C4-2B (cell line): ENCODE measurements at regions not wholly inside any gene's neighbourhood (a gene's known extent, or its start where the extent isn't known, plus 50 kb on each side); places are given as distances from the start of the nearest gene placed in this dataset.

Experiments
- H3K27ac ChIP-seq: fragments of 450-650 bp; 2 replicates; pipeline ENCODE4 v1.5.1; 2017
- ZFX ChIP-seq: fragments of 450-650 bp; IDR thresholded peaks from 2 replicates; pipeline ENCODE4 v1.6.1; 2017
- TF ChIP-seq, protein P1 (sequence below): fragments of 450-650 bp; conservative IDR thresholded peaks from 2 replicates; pipeline ENCODE4 v1.5.1; 2017; ENCODE audit warnings: mild to moderate bottlenecking

DNA sequence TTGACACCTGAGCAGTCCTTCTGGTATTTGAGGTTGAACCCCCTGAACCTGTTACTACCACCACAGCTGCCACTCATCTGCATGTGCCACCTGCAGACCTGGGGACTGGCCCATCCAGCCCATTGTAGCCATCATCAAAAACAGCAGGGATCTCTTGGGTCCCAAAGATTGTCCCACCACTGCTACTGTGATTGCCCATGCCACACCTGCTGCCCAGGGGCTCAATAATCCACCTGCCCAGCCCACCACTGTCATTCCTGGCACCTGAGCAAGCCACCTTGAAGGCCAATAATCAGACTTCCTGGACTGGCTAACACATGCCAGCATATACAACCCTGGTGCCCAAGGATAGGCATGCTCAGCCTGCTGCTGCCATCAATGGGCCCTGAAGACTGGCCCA lies 327.6 kb downstream of the CYRIA start:
- TF ChIP-seq ZFX = no peak
- TF ChIP-seq, protein P1, sequence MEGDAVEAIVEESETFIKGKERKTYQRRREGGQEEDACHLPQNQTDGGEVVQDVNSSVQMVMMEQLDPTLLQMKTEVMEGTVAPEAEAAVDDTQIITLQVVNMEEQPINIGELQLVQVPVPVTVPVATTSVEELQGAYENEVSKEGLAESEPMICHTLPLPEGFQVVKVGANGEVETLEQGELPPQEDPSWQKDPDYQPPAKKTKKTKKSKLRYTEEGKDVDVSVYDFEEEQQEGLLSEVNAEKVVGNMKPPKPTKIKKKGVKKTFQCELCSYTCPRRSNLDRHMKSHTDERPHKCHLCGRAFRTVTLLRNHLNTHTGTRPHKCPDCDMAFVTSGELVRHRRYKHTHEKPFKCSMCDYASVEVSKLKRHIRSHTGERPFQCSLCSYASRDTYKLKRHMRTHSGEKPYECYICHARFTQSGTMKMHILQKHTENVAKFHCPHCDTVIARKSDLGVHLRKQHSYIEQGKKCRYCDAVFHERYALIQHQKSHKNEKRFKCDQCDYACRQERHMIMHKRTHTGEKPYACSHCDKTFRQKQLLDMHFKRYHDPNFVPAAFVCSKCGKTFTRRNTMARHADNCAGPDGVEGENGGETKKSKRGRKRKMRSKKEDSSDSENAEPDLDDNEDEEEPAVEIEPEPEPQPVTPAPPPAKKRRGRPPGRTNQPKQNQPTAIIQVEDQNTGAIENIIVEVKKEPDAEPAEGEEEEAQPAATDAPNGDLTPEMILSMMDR = no peak
- no peak overlapping the region for H3K27ac ChIP-seq

DNA sequence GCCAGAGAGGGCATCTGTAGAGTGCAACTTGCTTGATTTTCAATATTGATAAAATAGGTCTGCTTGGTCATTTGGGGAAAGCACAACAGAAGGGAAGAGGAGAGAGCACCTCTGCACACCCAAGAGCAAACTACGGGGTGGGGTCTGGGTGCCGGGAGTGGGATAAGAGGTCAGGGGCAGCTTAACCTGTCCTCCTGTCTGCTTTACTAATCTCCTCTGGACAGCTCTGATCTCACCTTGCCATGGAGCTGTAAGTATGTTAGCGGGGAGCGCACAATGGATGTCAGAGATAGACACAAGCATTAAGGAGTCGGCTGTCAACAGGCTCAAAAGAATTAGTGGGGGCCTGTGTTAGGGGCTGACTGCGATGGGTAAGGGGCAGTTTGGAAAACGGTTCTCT lies 328.7 kb downstream of the CYRIA start:
- no peak overlapping the region for H3K27ac ChIP-seq
- no peak for TF ChIP-seq ZFX
- TF ChIP-seq, protein P1 = no peak

DNA sequence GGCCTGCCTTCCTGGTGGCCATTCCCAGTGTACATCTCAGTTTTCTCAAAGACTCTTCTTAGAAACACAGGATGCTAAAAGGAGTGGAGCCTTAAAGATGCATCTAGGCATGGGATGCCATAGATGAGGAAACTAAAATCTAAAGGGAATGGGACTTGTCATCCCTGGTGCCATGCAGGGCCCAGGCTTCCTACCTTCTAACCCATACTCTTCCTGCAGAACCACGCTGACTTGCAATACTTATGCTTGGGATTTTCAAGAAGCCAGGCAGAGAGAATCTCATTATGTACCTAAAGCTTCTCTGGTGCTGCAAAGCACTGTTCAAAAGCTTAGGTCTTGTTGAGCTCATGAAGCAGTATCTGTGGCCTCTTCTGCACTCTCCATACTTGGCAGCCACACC lies 329.1 kb downstream of the CYRIA start:
- H3K27ac ChIP-seq = no peak overlapping the region
- TF ChIP-seq, protein P1 = no peak
- TF ChIP-seq ZFX = no peak

DNA sequence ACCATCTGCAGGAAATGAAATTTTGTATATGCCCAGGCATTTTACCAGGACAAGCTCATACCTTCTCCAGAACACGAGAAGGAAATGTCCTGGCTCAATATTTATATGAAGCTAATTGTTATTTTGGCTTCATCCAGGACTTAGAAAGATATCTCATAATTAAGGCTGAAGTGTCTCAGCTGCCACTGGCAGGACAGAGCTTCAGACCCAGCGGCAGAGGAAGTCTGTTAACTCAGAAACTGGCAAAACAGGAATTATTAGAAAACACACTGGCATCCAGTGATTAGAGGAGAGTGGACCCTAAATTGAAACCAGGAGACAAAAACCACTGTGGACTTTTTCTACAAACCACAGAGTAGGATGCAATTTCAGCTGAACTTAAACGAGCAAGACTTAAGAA lies 329.7 kb downstream of the CYRIA start:
- no peak overlapping the region for H3K27ac ChIP-seq
- TF ChIP-seq, protein P1 = no peak
- no peak for TF ChIP-seq ZFX

DNA sequence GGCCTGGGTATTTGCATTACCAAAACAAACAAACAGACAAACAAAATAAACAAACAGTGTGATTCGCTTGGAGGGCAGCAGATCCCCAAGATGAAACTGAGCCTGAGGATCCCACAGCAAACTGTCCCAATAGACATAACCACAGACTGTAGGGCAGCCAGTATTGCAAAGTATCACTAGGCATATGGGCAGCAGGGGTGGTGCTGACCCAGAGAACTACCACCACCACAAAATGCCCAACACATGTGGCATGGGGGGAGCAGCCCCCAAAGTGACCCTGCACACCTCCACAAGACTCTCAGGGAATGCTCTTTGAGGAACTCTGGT lies 330.1 kb downstream of the CYRIA start:
- no peak overlapping the region for H3K27ac ChIP-seq

DNA sequence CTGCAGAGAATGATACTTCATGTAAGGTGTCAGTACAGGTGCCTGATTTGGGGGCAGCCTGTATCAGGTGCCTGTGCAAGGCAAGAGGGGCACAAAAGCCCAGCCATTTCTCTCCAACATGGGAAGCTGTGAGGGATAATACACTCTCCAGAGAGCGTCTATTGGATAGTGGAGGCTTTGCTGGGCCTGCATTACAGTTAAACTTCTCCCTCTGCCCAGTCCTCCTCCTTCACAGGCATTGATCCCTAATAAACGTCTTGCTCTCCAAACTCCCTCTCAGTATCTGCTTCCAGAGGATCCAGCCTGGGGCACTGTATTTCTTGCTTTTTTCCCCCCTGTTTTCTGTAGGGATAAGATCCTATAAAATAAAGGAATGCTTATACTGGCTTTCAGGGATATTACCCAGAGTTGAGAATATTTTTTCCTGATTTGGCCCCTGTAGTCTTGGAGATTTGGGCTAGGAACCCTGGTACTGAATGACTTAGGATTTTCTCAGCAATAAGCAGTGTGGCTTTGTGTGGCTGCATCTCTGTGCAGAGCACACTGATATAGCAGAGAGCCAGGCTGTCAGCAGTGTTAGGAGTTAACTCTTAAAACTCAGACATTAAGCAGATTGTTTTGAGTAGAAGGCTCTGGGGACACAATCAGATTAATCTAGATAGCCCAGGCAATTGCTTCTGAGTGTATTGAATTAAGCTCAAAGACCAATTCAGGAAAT lies 330.6 kb downstream of the CYRIA start:
- H3K27ac ChIP-seq = no peak overlapping the region
- TF ChIP-seq, protein P1 = no peak
- TF ChIP-seq ZFX = no peak

More for the DNA sequence above, 330.1 kb downstream of the CYRIA start:
- no peak for TF ChIP-seq ZFX
- TF ChIP-seq, protein P1 = no peak

DNA sequence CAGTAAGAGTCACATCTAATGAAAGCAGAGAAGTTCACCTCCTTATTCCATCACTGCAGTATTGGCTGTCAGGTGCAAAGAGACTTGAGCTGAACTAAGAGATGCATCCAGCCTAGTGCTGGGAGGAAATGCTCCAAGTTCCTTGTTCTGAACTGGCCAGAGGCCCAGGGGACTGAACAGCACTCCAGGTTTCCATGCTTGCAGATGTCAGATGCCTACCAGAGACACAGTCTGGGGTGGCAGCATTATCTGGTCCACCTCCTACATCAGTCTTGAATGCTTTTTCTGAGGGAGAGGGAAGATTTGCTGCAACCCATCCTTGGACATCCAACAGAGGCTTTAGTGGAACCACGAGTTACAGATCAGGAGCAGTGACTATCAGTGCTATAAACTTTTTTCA lies 331.3 kb downstream of the CYRIA start:
- TF ChIP-seq, protein P1 = no peak
- TF ChIP-seq ZFX = no peak
- no peak overlapping the region for H3K27ac ChIP-seq
